ENCODE measurements at regions not wholly inside any gene's neighbourhood (a gene's known extent, or its start where the extent isn't known, plus 50 kb on each side); places are given as distances from the start of the nearest gene placed in this dataset.

- no peak overlapping the region for H3K4me3 ChIP-seq (ENCODE audit: low read depth, low read length)
- no peak for TF ChIP-seq CTCF (IDR thresholded peaks at IDR 0.05; ENCODE audit: borderline replicate concordance, insufficient read depth, low read depth, low read length)
Observed at GRCh38 chrX:46321676-46322075, 223.5 kb downstream of the ZNF674 start.

GRCh38 chrX:46319750-46320149 lies 225.5 kb downstream of the ZNF674 start:
- H3K4me3 ChIP-seq (ENCODE audit: low read depth, low read length), result no peak overlapping the region
- no peak for TF ChIP-seq CTCF (IDR thresholded peaks at IDR 0.05; ENCODE audit: borderline replicate concordance, insufficient read depth, low read depth, low read length)

GRCh38 chrX:46318551-46318950 lies 226.7 kb downstream of the ZNF674 start:
- H3K4me3 ChIP-seq (ENCODE audit: low read depth, low read length), result no peak overlapping the region
- no peak for TF ChIP-seq CTCF (IDR thresholded peaks at IDR 0.05; ENCODE audit: borderline replicate concordance, insufficient read depth, low read depth, low read length)

- H3K4me3 ChIP-seq (ENCODE audit: low read depth, low read length), result no peak overlapping the region
- TF ChIP-seq CTCF (IDR thresholded peaks at IDR 0.05; ENCODE audit: borderline replicate concordance, insufficient read depth, low read depth, low read length), result no peak
Observed at GRCh38 chrX:46317163-46317562, 228.1 kb downstream of the ZNF674 start.

- no peak overlapping the region for H3K4me3 ChIP-seq (ENCODE audit: low read depth, low read length)
- TF ChIP-seq CTCF (IDR thresholded peaks at IDR 0.05; ENCODE audit: borderline replicate concordance, insufficient read depth, low read depth, low read length), result no peak
Observed at GRCh38 chrX:46311581-46312120, 233.6 kb downstream of the ZNF674 start.

- no peak for TF ChIP-seq CTCF (IDR thresholded peaks at IDR 0.05; ENCODE audit: borderline replicate concordance, insufficient read depth, low read depth, low read length)
Observed at GRCh38 chrX:46310815-46311497, 234.3 kb downstream of the ZNF674 start.

GRCh38 chrX:46308110-46308509 lies 237.1 kb downstream of the ZNF674 start:
- no peak overlapping the region for H3K4me3 ChIP-seq (ENCODE audit: low read depth, low read length)
- TF ChIP-seq CTCF (IDR thresholded peaks at IDR 0.05; ENCODE audit: borderline replicate concordance, insufficient read depth, low read depth, low read length), result no peak

More at GRCh38 chrX:46310815-46311497, 234.3 kb downstream of the ZNF674 start:
- H3K4me3 ChIP-seq (ENCODE audit: low read depth, low read length), result no peak overlapping the region
